ENCODE measurements at regions not wholly inside any gene's neighbourhood (a gene's known extent, or its start where the extent isn't known, plus 50 kb on each side); places are given as distances from the start of the nearest gene placed in this dataset.
"Not testable (repeated sequence)": the region's sequence is repeated elsewhere in the genome, so short reads cannot be mapped to it uniquely, and the experiment has no call there.

DNA sequence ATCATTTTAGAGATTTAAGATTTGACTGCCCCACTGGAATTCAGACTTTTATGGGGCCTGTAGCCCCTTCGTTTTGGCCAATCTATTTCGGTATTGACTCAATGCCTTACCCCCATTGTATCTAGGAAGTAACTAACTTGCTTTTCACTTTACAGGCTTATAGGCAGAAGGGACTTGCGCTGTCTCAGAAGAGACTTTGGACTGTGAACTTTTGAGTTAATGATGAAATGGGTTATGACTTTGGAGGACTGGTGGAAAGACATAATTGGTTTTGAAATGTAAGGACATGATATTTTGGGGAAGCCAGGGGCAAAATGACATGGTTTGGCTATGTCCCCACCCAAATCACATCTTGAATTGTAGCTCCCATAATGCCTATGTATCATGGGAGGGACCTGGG, 463.0 kb upstream of the KLHL1 start:
- DNase-seq (ENCODE audit: low read depth in 2 of 3, low spot score in 2 of 3) = no peak

DNA sequence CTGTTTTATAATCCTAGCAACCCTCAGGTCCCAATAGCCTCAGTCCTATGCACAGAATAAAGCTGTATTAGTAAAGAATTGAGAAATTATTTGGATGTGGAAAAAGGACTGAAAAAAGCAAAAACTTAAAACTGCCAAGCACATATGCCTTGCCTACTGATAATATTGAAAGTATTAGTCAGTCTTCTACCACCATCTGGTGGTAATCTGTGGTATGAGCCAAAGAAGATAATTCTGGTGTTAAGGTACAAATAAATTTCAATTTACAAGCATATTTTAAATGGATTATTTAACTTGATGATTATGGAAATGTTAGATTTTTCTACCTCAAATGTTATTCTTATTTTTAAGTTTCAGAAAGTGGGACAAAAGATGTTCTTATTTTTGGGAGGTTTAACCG, 460.3 kb upstream of the KLHL1 start:
- DNase-seq (ENCODE audit: low read depth in 2 of 3, low spot score in 2 of 3) = peak in 2 of 3 donors; percentile 35 to 69

DNA sequence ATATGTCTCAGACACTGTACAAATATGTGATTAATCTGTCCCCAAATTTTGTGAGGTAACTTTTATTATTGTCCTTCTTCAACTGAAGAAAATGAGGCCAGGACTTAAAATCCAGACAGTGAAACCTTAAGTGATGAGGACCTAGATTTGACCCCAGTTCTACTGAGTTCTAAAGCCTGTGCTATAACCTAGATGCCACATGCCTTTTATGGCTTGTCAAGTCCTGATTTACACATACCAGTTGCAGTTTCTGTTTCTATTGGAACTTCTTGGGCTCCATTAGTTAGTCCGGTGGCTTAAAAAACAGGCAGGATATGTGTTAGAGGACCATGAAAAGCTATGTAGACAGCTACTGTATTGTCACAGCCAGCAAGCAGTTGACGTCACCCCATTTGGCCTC, 436.5 kb upstream of the KLHL1 start:
- no peak for DNase-seq (ENCODE audit: low read depth in 2 of 3, low spot score in 2 of 3)

DNA sequence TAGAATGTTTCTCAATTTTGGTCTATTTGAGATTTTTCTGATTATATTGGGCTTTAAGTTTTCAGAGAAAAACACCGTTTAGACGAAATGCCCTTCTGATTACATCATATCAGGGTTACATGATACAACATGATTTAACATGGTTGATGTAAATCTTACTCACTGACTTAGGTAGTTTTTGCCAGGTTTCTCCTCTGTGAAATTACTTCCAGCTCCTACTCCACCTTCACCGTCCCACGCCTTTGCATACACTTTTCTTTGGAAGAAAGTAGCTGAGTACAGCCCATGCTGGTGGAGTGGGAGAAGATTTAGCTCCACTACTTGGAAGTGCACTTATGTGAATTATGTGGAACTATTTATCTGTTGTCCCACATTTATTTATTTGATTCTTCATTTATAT, 433.2 kb upstream of the KLHL1 start:
- no peak for DNase-seq (ENCODE audit: low read depth in 2 of 3, low spot score in 2 of 3)

DNA sequence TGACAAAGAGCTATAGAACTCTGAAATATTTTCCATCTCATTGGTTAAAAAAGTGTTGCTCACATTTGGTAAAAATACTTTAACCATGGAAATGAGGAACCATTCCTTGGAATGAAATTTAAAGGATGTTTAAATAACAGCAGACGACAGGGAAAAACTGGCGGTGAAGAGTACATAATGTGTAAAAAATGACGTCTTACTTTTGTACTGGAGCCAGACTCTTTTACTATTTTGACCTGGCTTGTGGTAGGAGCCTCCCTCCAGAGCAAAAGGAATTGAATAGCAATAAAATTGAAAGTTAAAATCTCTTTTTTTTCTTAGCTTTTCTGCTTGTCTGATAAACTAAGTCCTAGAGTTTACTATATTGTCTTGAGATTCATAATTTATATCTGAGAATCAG, 426.2 kb upstream of the KLHL1 start:
- no peak for DNase-seq (ENCODE audit: low read depth in 2 of 3, low spot score in 2 of 3)

DNA sequence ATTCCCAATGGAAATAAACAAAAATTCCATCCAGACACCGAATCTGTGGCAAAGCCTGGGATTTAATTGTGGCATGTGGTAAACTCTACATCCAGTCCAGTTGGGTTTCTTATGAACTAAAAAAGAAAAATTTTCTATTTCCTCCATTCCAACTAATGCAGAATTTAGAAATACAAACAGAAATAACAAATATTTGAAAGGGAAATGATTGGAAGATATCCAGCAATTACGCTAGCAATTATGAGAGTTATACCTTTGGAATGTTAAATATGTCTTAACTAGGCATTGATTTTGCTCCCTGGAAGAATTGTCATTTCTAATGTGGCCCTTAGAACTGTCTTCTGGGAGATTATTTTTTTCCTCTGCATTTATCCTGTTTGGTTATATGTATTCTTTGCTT, 421.4 kb upstream of the KLHL1 start:
- DNase-seq (ENCODE audit: low read depth in 2 of 3, low spot score in 2 of 3) = no peak

DNA sequence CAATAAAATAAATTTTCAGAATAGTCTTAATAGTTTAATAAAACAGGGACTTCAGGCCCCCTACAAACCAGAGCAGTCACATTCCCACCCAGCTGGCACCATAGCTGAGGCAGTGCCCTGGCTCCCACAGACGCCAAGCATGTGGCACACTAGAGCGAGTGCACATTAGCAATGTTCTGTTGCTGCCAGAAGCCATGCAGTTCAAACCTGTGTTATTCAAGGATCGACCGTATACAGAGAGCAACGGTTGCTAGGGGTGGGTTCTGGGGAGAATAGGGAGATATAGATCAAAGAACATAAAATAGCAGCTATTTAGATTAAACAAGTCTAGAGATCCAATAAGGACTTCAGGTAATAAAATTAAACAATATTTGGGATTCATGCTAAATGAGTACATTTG, 419.3 kb upstream of the KLHL1 start:
- DNase-seq (ENCODE audit: low read depth in 2 of 3, low spot score in 2 of 3) = no peak

DNA sequence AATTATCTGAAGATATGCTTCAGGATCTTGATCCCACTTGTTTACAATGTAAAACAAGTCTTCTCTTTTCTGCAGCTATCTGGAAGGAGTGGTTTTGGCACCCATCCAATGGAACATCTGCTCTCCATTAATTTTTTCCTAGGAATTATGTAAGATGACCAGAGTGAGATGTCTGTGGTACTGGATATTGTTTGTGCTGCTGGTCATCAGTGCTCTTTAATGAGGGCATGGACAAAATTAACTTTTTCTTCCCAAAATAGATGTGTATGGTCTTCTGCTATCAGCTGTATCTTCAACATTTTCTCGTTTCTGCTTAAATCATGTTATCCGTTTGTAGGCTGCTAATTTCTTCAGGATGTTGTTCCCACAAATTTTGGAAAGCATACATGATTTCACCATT, 415.4 kb upstream of the KLHL1 start:
- no peak for DNase-seq (ENCODE audit: low read depth in 2 of 3, low spot score in 2 of 3)

DNA sequence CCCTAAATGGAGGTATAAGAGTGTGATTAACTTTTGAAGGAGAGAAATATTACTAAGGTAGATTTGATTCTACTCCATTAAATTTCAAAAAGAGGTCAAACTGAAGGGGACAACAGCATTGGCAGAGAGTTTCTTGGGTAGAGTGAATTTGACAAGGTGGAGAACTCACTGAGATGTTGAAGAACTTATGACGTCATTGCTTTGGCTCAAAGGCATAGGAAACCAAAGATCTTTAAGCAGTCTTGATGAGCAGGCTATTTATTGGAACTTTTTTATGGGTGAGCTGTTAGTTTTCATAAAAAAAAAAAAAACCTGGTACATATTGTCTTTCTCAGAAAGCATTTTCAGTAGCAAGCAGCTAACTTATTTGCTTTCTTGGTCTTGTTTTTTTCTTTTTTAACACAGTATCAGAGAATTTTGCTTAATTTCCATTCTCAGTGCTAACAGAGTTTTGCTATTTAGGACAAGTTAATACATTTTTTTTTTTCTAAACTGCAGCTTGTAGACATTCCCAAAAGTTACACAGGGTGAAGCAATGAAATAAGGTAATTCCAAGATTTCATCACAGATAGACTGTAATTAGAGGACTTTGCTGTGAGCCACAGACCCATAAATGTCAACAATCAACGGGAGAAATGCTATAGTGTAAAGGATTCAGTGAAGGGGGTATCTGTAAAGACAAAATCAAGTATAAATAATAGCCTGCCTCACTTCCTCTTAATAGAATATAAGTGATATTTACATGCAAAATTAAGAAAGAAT, 412.2 kb upstream of the KLHL1 start:
- DNase-seq (ENCODE audit: low read depth in 2 of 3, low spot score in 2 of 3) = no peak

DNA sequence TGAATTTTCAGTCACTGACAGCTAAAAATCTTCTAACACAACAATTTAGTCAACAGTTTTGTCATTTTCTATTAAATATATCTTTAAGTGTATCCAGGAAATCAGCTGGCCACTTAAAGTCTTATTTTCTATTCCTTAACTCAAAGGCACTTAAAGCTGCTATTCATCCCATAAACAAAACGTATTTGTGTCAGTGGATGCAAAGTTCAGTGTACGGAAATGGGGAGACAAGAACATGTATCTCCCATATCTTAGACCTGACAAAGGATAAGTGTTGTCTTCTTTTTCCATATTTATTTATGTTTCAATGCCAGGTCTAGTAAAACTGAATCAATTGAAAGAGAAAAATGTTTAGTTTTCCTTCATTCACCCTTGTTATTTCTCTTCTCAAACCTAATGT, 409.8 kb upstream of the KLHL1 start:
- DNase-seq (ENCODE audit: low read depth in 2 of 3, low spot score in 2 of 3) = no peak

DNA sequence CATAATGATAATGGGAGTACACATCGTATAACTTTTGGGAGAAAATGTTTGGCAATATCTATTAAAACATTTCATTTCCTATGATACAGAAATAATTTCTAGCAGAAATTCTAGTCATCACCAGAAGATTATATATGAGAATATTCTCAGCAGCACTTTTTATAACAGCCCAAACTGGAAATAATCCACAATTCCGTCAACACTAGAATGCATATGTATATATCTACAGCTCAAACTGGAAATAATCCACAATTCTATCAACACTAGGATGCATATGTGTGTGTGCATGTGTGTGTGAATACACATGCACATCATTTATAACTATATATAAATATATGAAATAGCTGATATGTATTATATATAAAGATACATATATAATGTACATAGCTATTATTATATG, 408.0 kb upstream of the KLHL1 start:
- no peak for DNase-seq (ENCODE audit: low read depth in 2 of 3, low spot score in 2 of 3)

DNA sequence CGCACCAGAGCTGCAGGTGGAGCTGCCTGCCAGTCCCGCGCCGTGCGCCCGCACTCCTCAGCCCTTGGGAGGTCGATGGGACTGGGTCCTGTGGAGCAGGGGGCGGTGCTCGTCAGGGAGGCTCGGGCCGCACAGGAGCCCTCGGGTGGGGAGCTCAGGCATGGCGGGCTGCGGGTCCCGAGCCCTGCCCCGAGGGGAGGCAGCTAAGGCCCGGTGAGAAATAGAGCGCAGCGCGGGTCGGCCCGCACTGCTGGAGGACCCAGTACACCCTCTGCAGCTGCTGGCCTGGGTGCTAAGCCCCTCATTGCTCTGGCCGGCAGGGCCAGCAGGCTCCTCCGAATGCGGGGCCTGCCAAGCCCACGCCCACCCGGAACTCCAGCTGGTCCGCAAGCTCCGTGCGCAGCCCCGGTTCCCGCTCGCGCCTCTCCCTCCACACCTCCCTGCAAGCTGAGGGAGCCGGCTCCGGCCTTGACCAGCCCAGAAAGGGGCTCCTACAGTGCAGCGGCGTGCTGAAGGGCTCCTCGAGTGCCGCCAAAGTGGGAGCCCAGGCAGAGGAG, 403.7 kb upstream of the KLHL1 start:
- not testable (repeated sequence) for DNase-seq (ENCODE audit: low read depth in 2 of 3, low spot score in 2 of 3)

DNA sequence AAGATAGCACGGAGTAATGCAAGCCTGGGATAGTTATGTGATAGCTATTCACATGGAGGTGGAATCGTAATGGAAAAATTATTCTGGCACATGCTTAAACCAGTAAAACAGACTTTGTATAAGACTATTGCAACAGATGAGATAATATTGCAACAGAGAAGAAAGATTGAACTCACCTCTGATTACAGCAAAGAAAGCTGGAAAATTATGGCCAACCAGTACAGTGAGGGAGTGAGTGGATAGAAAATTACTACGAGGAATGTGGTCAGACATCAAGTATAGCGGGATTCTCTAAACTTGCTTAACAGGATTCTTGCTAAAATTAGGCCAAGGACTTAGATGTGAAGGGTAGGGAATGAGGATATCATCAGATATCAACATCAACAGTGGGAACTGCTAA, 397.6 kb upstream of the KLHL1 start:
- DNase-seq (ENCODE audit: low read depth in 2 of 3, low spot score in 2 of 3) = no peak

DNA sequence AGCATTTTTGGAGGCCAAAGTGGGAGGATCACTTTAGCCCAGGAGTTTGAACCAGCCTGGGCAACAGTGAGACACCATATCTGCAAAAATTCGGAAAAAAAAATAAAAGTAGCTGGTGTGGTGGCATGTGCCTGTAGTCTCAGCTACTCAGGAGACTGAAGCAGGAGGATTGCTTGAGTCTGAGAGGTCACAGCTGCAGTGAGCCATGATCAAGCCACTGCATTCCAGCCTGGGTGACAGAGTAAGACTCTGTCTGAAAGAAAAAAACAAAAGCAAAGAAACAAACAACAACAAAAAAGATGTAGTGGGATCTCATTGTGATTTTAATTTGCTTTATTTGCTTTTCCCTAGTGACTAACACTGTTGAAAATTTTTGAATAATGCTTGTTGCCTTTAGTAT, 394.7 kb upstream of the KLHL1 start:
- no peak for DNase-seq (ENCODE audit: low read depth in 2 of 3, low spot score in 2 of 3)

DNA sequence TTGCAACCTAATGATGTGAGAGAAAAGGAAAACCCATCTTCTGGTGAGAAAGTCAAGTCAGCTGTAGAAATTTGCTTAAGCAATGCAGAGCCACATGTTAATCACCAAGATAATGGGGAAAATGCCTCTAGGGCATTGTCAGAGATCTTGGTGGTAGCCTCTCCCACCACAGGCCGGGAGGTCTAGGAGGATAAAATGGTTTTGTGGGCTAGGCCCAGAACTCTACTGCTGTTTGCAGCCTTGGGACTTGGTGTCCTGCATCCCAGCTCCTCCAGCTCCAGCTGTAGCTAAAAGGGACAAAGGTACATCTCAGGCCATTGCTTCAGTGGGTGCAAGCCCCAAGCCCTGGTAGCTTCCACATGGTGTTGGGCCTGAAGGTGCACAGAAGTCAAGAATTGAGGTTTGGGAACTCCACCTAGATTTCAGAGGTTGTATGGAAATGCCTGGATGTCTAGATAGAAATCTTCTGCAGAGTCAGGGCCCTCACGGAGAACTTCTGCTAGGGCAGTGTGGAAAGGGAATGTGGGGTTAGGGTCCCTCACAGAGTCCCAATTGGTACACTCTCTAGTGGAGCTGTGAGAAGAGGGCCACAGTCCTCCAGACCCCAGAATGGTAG, 382.2 kb upstream of the KLHL1 start:
- no peak for DNase-seq (ENCODE audit: low read depth in 2 of 3, low spot score in 2 of 3)

DNA sequence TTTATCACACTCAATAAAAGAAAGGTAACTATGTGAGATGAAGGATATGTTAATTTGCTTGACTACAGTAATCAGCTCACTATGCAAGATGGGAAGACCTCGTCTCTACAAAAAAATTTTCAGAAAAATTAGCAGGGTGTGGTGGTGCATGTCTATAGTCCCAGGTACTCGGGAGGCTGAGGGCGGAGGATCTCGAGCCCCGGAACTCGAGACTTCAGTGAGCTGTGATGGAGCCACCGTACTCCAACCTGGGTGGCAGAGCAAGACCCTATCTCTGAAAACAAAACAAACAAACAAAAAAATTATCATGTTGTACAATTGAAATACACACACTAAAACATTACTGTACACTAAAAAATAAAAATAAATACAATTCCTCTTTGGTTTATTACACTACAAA, 376.7 kb upstream of the KLHL1 start:
- no peak for DNase-seq (ENCODE audit: low read depth in 2 of 3, low spot score in 2 of 3)

DNA sequence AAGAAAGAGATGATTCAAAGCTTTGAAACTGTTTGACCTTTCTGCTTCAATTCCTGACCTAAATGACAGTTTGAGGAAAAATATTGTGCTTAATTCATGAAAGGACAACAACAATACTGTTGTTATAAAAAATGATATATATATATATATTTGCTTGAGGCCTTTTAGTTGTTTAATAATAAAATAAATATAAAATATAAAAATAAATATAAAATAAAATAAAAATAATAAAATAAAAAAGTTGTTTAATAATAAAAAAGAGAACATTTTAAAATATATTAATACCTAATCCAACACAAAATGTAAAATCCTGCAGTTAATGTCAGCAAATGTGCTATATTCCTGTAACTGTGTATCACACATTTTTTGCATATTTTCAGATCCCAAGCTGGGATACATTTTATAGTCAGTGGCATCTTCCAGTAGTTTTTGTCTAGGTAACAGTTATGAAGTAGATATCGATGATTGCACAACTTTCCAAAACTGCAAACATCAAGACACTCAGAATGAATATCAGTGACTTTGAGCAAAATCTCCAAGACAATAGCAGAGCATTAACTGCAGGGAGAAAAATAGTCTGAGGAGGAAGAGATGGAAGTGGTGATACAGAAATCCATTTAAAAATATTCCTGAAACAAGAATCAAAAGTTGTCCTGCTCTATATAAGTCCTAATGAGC, 375.5 kb upstream of the KLHL1 start:
- no peak for DNase-seq (ENCODE audit: low read depth in 2 of 3, low spot score in 2 of 3)

DNA sequence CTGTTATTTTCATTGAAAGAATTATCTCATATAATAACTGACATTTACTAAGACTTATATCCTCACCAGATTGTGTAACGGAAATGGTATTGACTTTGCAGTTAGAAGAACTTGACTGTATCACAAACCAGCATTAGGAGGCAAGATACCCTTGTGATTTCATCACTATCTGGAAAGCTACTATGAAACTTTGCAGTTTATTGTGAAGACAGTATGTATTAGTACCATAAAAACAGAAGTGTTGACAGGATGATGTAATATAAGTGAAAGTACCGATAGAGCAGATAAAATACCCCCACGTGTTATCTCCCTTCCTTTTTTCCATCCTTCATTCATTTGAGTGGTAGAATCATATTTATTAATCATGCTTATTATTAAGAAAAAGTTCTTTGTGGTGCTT, 365.7 kb upstream of the KLHL1 start:
- no peak for DNase-seq (ENCODE audit: low read depth in 2 of 3, low spot score in 2 of 3)

DNA sequence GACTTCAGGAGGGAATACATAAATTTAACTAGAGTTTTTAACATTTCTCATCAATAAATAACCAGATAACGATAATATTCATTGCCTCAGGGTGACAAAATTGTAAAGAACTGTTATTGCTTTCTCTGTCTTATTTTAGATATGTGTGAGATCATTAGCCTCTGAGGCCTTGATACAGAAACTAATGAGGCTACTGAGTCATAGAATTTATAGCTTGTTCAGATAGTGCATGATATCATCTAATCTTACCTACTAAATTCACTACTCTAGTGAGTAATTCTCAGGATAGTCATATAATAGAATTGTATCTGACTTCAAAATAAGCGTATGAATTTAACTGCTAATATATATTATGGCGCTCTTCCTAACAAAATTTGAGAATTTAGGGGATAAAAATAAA, 360.8 kb upstream of the KLHL1 start:
- no peak for DNase-seq (ENCODE audit: low read depth in 2 of 3, low spot score in 2 of 3)

DNA sequence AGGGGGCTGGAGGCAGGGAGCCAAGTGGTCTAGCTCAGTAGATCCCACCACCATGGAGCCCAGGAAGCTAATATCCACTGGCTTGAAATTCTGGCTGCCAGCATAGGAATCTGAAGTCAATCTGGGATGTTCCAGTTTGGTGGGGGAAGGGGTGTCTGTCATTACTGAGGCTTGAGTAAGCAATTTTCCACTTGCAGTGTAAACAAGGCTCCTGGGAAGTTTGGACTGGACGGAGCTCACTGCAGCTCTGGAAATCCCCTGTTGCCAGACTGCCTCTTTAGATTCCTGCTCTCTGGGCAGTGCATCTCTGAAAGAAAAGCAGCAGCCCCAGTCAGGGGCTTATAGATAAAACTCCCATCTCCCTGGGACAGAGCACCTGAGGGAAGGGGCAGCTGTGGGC, 349.2 kb upstream of the KLHL1 start:
- DNase-seq (ENCODE audit: low read depth in 2 of 3, low spot score in 2 of 3) = no peak

DNA sequence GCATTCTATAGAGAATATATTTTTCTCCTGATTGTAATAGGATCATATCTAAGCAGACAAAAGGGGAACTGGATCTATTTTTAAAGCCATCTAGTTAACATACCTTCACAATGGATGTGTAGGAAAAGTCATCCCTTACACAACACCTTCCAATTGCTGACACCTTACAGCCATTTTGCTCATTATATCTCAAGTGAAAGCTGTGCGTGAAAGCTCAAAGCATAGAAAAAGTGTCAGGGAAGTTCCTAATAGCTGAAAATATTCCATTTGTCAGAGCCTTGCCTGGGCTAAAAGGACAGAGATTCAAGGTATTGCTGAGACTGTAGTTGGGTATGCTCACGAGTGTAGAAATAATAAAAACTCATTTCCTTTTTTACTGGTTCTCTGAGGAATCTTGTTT, 340.6 kb upstream of the KLHL1 start:
- no peak for DNase-seq (ENCODE audit: low read depth in 2 of 3, low spot score in 2 of 3)

DNA sequence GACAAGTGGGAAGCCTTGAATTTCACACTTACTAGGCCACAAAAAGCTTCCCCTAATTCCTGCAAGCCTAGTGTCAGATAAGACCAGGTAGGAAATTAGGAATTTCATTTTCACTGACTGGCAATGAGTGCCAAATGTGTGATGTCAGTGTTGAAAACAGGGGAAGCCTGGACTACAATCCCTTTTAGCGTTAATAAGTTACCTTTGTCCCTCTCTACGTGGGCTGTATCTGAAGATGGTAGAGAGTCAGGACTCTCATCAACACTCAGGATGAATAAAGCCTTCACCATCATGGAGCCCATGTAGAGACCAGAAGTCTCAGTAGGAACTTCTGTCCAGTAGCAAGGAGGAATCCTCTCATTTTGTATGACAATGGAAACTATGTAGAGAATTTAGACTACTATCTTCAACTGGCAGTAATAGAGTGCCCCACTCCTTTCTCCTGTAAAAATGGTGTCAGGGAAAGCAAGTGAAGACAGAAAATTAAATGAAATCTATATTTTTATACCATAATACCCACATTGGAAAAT, 324.1 kb upstream of the KLHL1 start:
- DNase-seq (ENCODE audit: low read depth in 2 of 3, low spot score in 2 of 3) = no peak

Data from hematopoietic multipotent progenitor cell (in vitro differentiated cells).